ENCODE measurements at regions not wholly inside any gene's neighbourhood (a gene's known extent, or its start where the extent isn't known, plus 50 kb on each side); places are given as distances from the start of the nearest gene placed in this dataset.

DNA sequence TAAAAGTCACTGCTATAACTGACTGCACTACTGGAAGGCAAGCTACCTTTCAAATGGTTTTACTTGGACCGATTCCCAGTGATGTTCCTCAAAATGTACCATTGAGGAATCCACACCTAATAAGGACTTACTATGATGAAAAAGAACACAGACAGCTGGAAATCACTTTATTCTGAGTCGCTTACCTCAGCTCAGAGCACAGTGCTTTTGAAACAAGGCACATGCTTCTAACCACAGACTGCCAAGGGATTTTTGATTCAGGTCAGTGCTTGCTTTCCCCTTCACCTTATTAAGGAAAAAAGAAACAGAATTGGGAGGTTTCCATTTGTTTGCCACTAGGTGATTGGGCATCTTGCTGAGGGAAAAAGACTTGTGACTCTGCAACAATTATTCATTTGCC, 707.5 kb upstream of the FSHR start:
- Histone ChIP-seq H3K27me3 (replicated peaks; ENCODE audit: control insufficient read depth, insufficient read depth, low read length) (no peaks in the 10 kb centered on the region), H3K4me1 (no peaks in the 10 kb centered on the region), H3K9me3 (no peaks in the 10 kb centered on the region), H3K4me3 (ENCODE audit: low read depth, low read length) (no peak overlapping the region), H3K36me3 (ENCODE audit: control insufficient read depth, insufficient read depth, low read length) (no peaks in the 10 kb centered on the region)
- Mint-ChIP-seq H3K4me1 (ENCODE audit: low read depth, unreplicated experiment) (no peaks in the 10 kb centered on the region), H3K27me3 (ENCODE audit: insufficient read depth, unreplicated experiment) (peaks cover 5% of the 10 kb centered on the region), H3K36me3 (ENCODE audit: insufficient read depth, unreplicated experiment) (no peaks in the 10 kb centered on the region), H3K4me3 (ENCODE audit: unreplicated experiment) (no peak overlapping the region), H3K27ac (ENCODE audit: unreplicated experiment) (no peak overlapping the region), H3K9me3 (ENCODE audit: unreplicated experiment) (no peaks in the 10 kb centered on the region)
- intact Hi-C loops (cut with micrococcal nuclease; ENCODE audit: unreplicated experiment) = no loop called here
- TF ChIP-seq, protein P1, sequence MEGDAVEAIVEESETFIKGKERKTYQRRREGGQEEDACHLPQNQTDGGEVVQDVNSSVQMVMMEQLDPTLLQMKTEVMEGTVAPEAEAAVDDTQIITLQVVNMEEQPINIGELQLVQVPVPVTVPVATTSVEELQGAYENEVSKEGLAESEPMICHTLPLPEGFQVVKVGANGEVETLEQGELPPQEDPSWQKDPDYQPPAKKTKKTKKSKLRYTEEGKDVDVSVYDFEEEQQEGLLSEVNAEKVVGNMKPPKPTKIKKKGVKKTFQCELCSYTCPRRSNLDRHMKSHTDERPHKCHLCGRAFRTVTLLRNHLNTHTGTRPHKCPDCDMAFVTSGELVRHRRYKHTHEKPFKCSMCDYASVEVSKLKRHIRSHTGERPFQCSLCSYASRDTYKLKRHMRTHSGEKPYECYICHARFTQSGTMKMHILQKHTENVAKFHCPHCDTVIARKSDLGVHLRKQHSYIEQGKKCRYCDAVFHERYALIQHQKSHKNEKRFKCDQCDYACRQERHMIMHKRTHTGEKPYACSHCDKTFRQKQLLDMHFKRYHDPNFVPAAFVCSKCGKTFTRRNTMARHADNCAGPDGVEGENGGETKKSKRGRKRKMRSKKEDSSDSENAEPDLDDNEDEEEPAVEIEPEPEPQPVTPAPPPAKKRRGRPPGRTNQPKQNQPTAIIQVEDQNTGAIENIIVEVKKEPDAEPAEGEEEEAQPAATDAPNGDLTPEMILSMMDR (IDR thresholded peaks at IDR 0.05; ENCODE audit: insufficient read depth in 1 of 2, low read depth in 1 of 2, low read length in 1 of 2, severe bottlenecking in 1 of 2, unreplicated experiment in 1 of 2) = no peak
- BruUV-seq (replicated peaks) = no TSS peak
- no peak for DNase-seq
- POLR2A ChIA-PET = no interaction called here
- CTCF ChIA-PET = no interaction called here

DNA sequence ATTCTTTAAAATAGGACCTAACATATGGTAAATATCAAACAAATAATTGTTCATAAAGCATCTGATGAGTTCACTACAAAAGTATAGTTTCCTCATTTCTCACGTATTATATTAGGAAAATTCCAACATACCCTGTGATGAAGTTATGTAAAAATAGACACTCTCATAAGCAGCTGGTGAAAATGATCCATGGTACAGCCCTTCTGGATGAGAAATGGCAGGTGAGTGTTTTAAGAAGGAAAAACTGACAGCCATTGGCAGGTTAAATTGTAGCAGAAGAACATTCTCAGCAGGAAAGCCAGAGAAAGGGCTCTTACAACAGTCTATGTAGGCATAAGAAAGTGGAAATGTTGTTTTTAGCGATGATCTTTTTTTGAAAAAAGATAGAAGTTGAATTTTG, 706.5 kb upstream of the FSHR start:
- H3K4me3 Mint-ChIP-seq (ENCODE audit: unreplicated experiment) = no peak overlapping the region
- Histone ChIP-seq H3K9me3 (no peaks in the 10 kb centered on the region), H3K4me3 (ENCODE audit: low read depth, low read length) (no peak overlapping the region), H3K4me1 (no peaks in the 10 kb centered on the region), H3K27me3 (replicated peaks; ENCODE audit: control insufficient read depth, insufficient read depth, low read length) (no peaks in the 10 kb centered on the region), H3K36me3 (ENCODE audit: control insufficient read depth, insufficient read depth, low read length) (no peaks in the 10 kb centered on the region)
- no TSS peak for BruUV-seq (replicated peaks)
- TF ChIP-seq, protein P1 (IDR thresholded peaks at IDR 0.05; ENCODE audit: insufficient read depth in 1 of 2, low read depth in 1 of 2, low read length in 1 of 2, severe bottlenecking in 1 of 2, unreplicated experiment in 1 of 2) = no peak
- ChIA-PET POLR2A (no interaction called here), CTCF (no interaction called here)
- H3K36me3 Mint-ChIP-seq (ENCODE audit: insufficient read depth, unreplicated experiment) = no peaks in the 10 kb centered on the region
- no peaks in the 10 kb centered on the region for H3K9me3 Mint-ChIP-seq (ENCODE audit: unreplicated experiment)
- no peak overlapping the region for H3K27ac Mint-ChIP-seq (ENCODE audit: unreplicated experiment)
- no peaks in the 10 kb centered on the region for H3K4me1 Mint-ChIP-seq (ENCODE audit: low read depth, unreplicated experiment)
- intact Hi-C loops (cut with micrococcal nuclease; ENCODE audit: unreplicated experiment) = no loop called here
- DNase-seq = no peak
- peaks cover 5% of the 10 kb centered on the region for H3K27me3 Mint-ChIP-seq (ENCODE audit: insufficient read depth, unreplicated experiment)

DNA sequence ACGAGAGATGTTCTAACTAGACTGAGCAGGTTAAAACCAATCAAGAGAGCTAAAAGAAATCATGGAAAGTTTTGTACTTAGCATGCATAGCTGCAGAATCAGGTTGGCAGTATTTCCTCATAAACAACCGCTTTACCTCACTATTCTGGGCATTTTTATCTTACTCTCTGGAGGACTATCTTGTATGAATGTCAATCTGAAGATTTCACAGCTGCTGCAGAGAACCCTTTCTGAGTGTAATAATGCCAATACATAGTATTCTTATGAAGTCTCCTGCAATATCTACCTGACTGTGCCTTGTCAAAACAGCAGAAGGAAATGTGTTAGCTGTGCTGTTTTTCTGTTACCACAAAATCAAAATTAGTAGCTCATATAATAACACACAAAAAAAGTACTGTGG, 705.9 kb upstream of the FSHR start:
- Mint-ChIP-seq H3K4me3 (ENCODE audit: unreplicated experiment) (no peak overlapping the region), H3K9me3 (ENCODE audit: unreplicated experiment) (no peaks in the 10 kb centered on the region), H3K36me3 (ENCODE audit: insufficient read depth, unreplicated experiment) (no peaks in the 10 kb centered on the region), H3K4me1 (ENCODE audit: low read depth, unreplicated experiment) (no peaks in the 10 kb centered on the region), H3K27ac (ENCODE audit: unreplicated experiment) (no peak overlapping the region), H3K27me3 (ENCODE audit: insufficient read depth, unreplicated experiment) (peaks cover 5% of the 10 kb centered on the region)
- DNase-seq = no peak
- no TSS peak for BruUV-seq (replicated peaks)
- CTCF ChIA-PET = no interaction called here
- Histone ChIP-seq H3K27me3 (replicated peaks; ENCODE audit: control insufficient read depth, insufficient read depth, low read length) (no peaks in the 10 kb centered on the region), H3K36me3 (ENCODE audit: control insufficient read depth, insufficient read depth, low read length) (no peaks in the 10 kb centered on the region), H3K9me3 (no peaks in the 10 kb centered on the region), H3K4me3 (ENCODE audit: low read depth, low read length) (no peak overlapping the region), H3K4me1 (no peaks in the 10 kb centered on the region)
- POLR2A ChIA-PET = no interaction called here
- TF ChIP-seq, protein P1 (IDR thresholded peaks at IDR 0.05; ENCODE audit: insufficient read depth in 1 of 2, low read depth in 1 of 2, low read length in 1 of 2, severe bottlenecking in 1 of 2, unreplicated experiment in 1 of 2) = no peak
- intact Hi-C loops (cut with micrococcal nuclease; ENCODE audit: unreplicated experiment) = no loop called here
